ENCODE measurements at regions not wholly inside any gene's neighbourhood (a gene's known extent, or its start where the extent isn't known, plus 50 kb on each side); places are given as distances from the start of the nearest gene placed in this dataset.

GRCh38 chr7:25823571-25823970 lies 328.4 kb upstream of the NFE2L3 start:
- H3K9ac ChIP-seq (ENCODE audit: low read length): no peak overlapping the region
- no peaks in the 10 kb centered on the region for H3K36me3 ChIP-seq (replicated peaks; ENCODE audit: low read depth, low read length)
- H4K20me1 ChIP-seq (ENCODE audit: insufficient read depth, low read length): no peaks in the 10 kb centered on the region
- peaks cover 37% of the 10 kb centered on the region for H3K4me1 ChIP-seq (ENCODE audit: low read length)
- H3K9me3 ChIP-seq (ENCODE audit: insufficient read depth, low read length): no peaks in the 10 kb centered on the region
- H3K79me2 ChIP-seq (ENCODE audit: low read length): no peaks in the 10 kb centered on the region
- H3K4me2 ChIP-seq (ENCODE audit: low read length): peak overlapping the region; percentile 40
- H2AFZ ChIP-seq (ENCODE audit: low read depth, low read length): no peak overlapping the region
- no peak overlapping the region for H3K4me3 ChIP-seq (ENCODE audit: low read length)
- H3K27ac ChIP-seq (ENCODE audit: low read length): no peak overlapping the region
- TF ChIP-seq CTCF (IDR thresholded peaks at IDR 0.05; ENCODE audit: low read depth, low read length): no peak
- TF ChIP-seq EZH2phosphoT487 (IDR thresholded peaks at IDR 0.05; ENCODE audit: low read depth): no peak
- H3K27me3 ChIP-seq (ENCODE audit: low read depth, low read length): no peaks in the 10 kb centered on the region

GRCh38 chr7:25828468-25828867 lies 323.5 kb upstream of the NFE2L3 start:
- Histone ChIP-seq H3K9me3 (ENCODE audit: insufficient read depth, low read length) (no peaks in the 10 kb centered on the region), H3K4me1 (ENCODE audit: low read length) (peaks cover 10% of the 10 kb centered on the region), H3K36me3 (replicated peaks; ENCODE audit: low read depth, low read length) (no peaks in the 10 kb centered on the region), H3K27ac (ENCODE audit: low read length) (no peak overlapping the region), H3K27me3 (ENCODE audit: low read depth, low read length) (no peaks in the 10 kb centered on the region), H3K4me3 (ENCODE audit: low read length) (no peak overlapping the region), H3K4me2 (ENCODE audit: low read length) (no peak overlapping the region), H3K79me2 (ENCODE audit: low read length) (no peaks in the 10 kb centered on the region), H3K9ac (ENCODE audit: low read length) (no peak overlapping the region), H2AFZ (ENCODE audit: low read depth, low read length) (no peak overlapping the region), H4K20me1 (ENCODE audit: insufficient read depth, low read length) (no peaks in the 10 kb centered on the region)
- TF ChIP-seq CTCF (IDR thresholded peaks at IDR 0.05; ENCODE audit: low read depth, low read length) (no peak), EZH2phosphoT487 (IDR thresholded peaks at IDR 0.05; ENCODE audit: low read depth) (no peak)

- H4K20me1 ChIP-seq (ENCODE audit: insufficient read depth, low read length): no peaks in the 10 kb centered on the region
- H3K4me2 ChIP-seq (ENCODE audit: low read length): no peak overlapping the region
- H3K9ac ChIP-seq (ENCODE audit: low read length): no peak overlapping the region
- no peak overlapping the region for H3K27ac ChIP-seq (ENCODE audit: low read length)
- no peaks in the 10 kb centered on the region for H3K4me1 ChIP-seq (ENCODE audit: low read length)
- no peak overlapping the region for H3K4me3 ChIP-seq (ENCODE audit: low read length)
- H3K79me2 ChIP-seq (ENCODE audit: low read length): no peaks in the 10 kb centered on the region
- TF ChIP-seq EZH2phosphoT487 (IDR thresholded peaks at IDR 0.05; ENCODE audit: low read depth): no peak
- no peak for TF ChIP-seq CTCF (IDR thresholded peaks at IDR 0.05; ENCODE audit: low read depth, low read length)
- H3K27me3 ChIP-seq (ENCODE audit: low read depth, low read length): no peaks in the 10 kb centered on the region
- no peak overlapping the region for H2AFZ ChIP-seq (ENCODE audit: low read depth, low read length)
- no peaks in the 10 kb centered on the region for H3K36me3 ChIP-seq (replicated peaks; ENCODE audit: low read depth, low read length)
- H3K9me3 ChIP-seq (ENCODE audit: insufficient read depth, low read length): no peaks in the 10 kb centered on the region
Measured at GRCh38 chr7:25829663-25830062, 322.3 kb upstream of the NFE2L3 start.

GRCh38 chr7:25830215-25830614 lies 321.8 kb upstream of the NFE2L3 start:
- H3K79me2 ChIP-seq (ENCODE audit: low read length): no peaks in the 10 kb centered on the region
- no peak overlapping the region for H3K27ac ChIP-seq (ENCODE audit: low read length)
- H3K4me2 ChIP-seq (ENCODE audit: low read length): no peak overlapping the region
- no peaks in the 10 kb centered on the region for H3K36me3 ChIP-seq (replicated peaks; ENCODE audit: low read depth, low read length)
- no peaks in the 10 kb centered on the region for H4K20me1 ChIP-seq (ENCODE audit: insufficient read depth, low read length)
- TF ChIP-seq EZH2phosphoT487 (IDR thresholded peaks at IDR 0.05; ENCODE audit: low read depth) (no peak), CTCF (IDR thresholded peaks at IDR 0.05; ENCODE audit: low read depth, low read length) (no peak)
- no peak overlapping the region for H2AFZ ChIP-seq (ENCODE audit: low read depth, low read length)
- no peak overlapping the region for H3K9ac ChIP-seq (ENCODE audit: low read length)
- no peaks in the 10 kb centered on the region for H3K4me1 ChIP-seq (ENCODE audit: low read length)
- no peaks in the 10 kb centered on the region for H3K9me3 ChIP-seq (ENCODE audit: insufficient read depth, low read length)
- no peak overlapping the region for H3K4me3 ChIP-seq (ENCODE audit: low read length)
- H3K27me3 ChIP-seq (ENCODE audit: low read depth, low read length): no peaks in the 10 kb centered on the region

Measured in OCI-LY3 (cell line).